Fibroblast of mammary gland (primary cell): ENCODE measurements at regions not wholly inside any gene's neighbourhood (a gene's known extent, or its start where the extent isn't known, plus 50 kb on each side); places are given as distances from the start of the nearest gene placed in this dataset.

Experiments
- DNase-seq: peaks from one replicate; pipeline ENCODE4 v3.0.0-alpha.2; 2010; ENCODE audit warnings: low read depth
- H3K4me3 ChIP-seq: 2 replicates; pipeline ENCODE4 v1.5.1; 2011; ENCODE audit warnings: low read depth, mild to moderate bottlenecking, low read length, moderate library complexity; ENCODE audit not compliant: control insufficient read depth
- CTCF ChIP-seq: conservative IDR thresholded peaks from 2 replicates; pipeline ENCODE4 v1.5.1; 2011; ENCODE audit warnings: low read depth, low read length, inconsistent platforms; ENCODE audit not compliant: control insufficient read depth, insufficient read depth

GRCh38 chr12:125295550-125295949 is 230.3 kb downstream of the AACS start:
- DNase-seq = no peak
- TF ChIP-seq CTCF = no peak
- no peak overlapping the region for H3K4me3 ChIP-seq

GRCh38 chr12:125296701-125297100 is 231.5 kb downstream of the AACS start:
- H3K4me3 ChIP-seq = no peak overlapping the region
- no peak for TF ChIP-seq CTCF
- no peak for DNase-seq

GRCh38 chr12:125299840-125300239 is 234.6 kb downstream of the AACS start:
- TF ChIP-seq CTCF = no peak
- H3K4me3 ChIP-seq = no peak overlapping the region
- DNase-seq = no peak

GRCh38 chr12:125300249-125300648 is 235.0 kb downstream of the AACS start:
- TF ChIP-seq CTCF = no peak
- no peak overlapping the region for H3K4me3 ChIP-seq
- DNase-seq = no peak

GRCh38 chr12:125303337-125303736 is 238.1 kb downstream of the AACS start:
- no peak for TF ChIP-seq CTCF
- H3K4me3 ChIP-seq = no peak overlapping the region
- no peak for DNase-seq

GRCh38 chr12:125304029-125304428 is 238.8 kb downstream of the AACS start:
- DNase-seq = no peak
- H3K4me3 ChIP-seq = no peak overlapping the region
- TF ChIP-seq CTCF = no peak

- no peak for TF ChIP-seq CTCF
- DNase-seq = no peak
- no peak overlapping the region for H3K4me3 ChIP-seq
These were observed 240.0 kb downstream of the AACS start for GRCh38 chr12:125305231-125305630.
